Breast epithelium (tissue), 3 donors: ENCODE measurements at regions not wholly inside any gene's neighbourhood (a gene's known extent, or its start where the extent isn't known, plus 50 kb on each side); places are given as distances from the start of the nearest gene placed in this dataset.

ENCODE experiments used
- CTCF ChIP-seq, 3 donors: fragments of 450-650 bp; IDR thresholded peaks; one replicate each; pipeline ENCODE4 v1.5.1; 2016 to 2017; ENCODE audit warnings: antibody characterized with exemption in 3 of 3, mild to moderate bottlenecking in 3 of 3, moderate library complexity in 3 of 3
- POLR2A ChIP-seq: fragments of 450-650 bp; IDR thresholded peaks from one replicate; pipeline ENCODE4 v1.6.1; 2016; ENCODE audit warnings: antibody characterized with exemption, mild to moderate bottlenecking, moderate library complexity
- POLR2AphosphoS5 ChIP-seq, 3 donors: sonication (generic); formaldehyde crosslinking; IDR thresholded peaks; one replicate each; pipeline ENCODE4 v1.6.1; 2017; ENCODE audit warnings: antibody characterized with exemption in 3 of 3

GRCh38 chr7:149622444-149623210 lies 125.0 kb upstream of the ZNF746 start:
- TF ChIP-seq CTCF (IDR thresholded peaks at IDR 0.05) (no peak), POLR2AphosphoS5 (IDR thresholded peaks at IDR 0.05) (no peak), POLR2A (no peak)
